ENCODE measurements at regions not wholly inside any gene's neighbourhood (a gene's known extent, or its start where the extent isn't known, plus 50 kb on each side); places are given as distances from the start of the nearest gene placed in this dataset.

- TF ChIP-seq CTCF (IDR thresholded peaks at IDR 0.05; ENCODE audit: poor library complexity) (no peak), EZH2phosphoT487 (IDR thresholded peaks at IDR 0.05; ENCODE audit: low read depth, severe bottlenecking, unreplicated experiment) (no peak), EZH2 (IDR thresholded peaks at IDR 0.05; ENCODE audit: borderline replicate concordance) (no peak)
- 92% methylated on average over 10 of the region's 10 CpGs for WGBS (ENCODE audit: low lambda C conversion rate, missing lambda C conversion rate)
- H3K4me3 ChIP-seq, result no peak overlapping the region
- DNase-seq (ENCODE audit: low spot score), result no peak
- no peak overlapping the region for H2AFZ ChIP-seq
- no peaks in the 10 kb centered on the region for H3K27me3 ChIP-seq
- H3K36me3 ChIP-seq (replicated peaks; ENCODE audit: insufficient read depth, low read depth), result no peaks in the 10 kb centered on the region
- no peaks in the 10 kb centered on the region for H4K20me1 ChIP-seq (ENCODE audit: insufficient read depth, poor library complexity, severe bottlenecking)
- no peak overlapping the region for H3K27ac ChIP-seq
- no peaks in the 10 kb centered on the region for H3K9me2 ChIP-seq (replicated peaks; ENCODE audit: insufficient read depth)
- peaks cover 9% of the 10 kb centered on the region for H3K4me1 ChIP-seq (ENCODE audit: insufficient read depth)
- H3K4me2 ChIP-seq, result no peak overlapping the region
- H3K9me3 ChIP-seq (ENCODE audit: low read depth), result no peaks in the 10 kb centered on the region
- H3K79me2 ChIP-seq, result no peaks in the 10 kb centered on the region
Observed at GRCh38 chr7:84780158-84781124, 406.4 kb downstream of the SEMA3D start.

- H3K27me3 ChIP-seq, result no peaks in the 10 kb centered on the region
- no peak overlapping the region for H3K4me3 ChIP-seq
- no peaks in the 10 kb centered on the region for H3K9me2 ChIP-seq (replicated peaks; ENCODE audit: insufficient read depth)
- H4K20me1 ChIP-seq (ENCODE audit: insufficient read depth, poor library complexity, severe bottlenecking), result no peaks in the 10 kb centered on the region
- H3K4me1 ChIP-seq (ENCODE audit: insufficient read depth), result no peaks in the 10 kb centered on the region
- WGBS (ENCODE audit: low lambda C conversion rate, missing lambda C conversion rate), result 87% methylated on average over 4 of the region's 4 CpGs
- no peak overlapping the region for H3K4me2 ChIP-seq
- no peaks in the 10 kb centered on the region for H3K9me3 ChIP-seq (ENCODE audit: low read depth)
- H3K79me2 ChIP-seq, result no peaks in the 10 kb centered on the region
- TF ChIP-seq CTCF (IDR thresholded peaks at IDR 0.05; ENCODE audit: poor library complexity) (no peak), EZH2 (IDR thresholded peaks at IDR 0.05; ENCODE audit: borderline replicate concordance) (no peak), EZH2phosphoT487 (IDR thresholded peaks at IDR 0.05; ENCODE audit: low read depth, severe bottlenecking, unreplicated experiment) (no peak)
- DNase-seq (ENCODE audit: low spot score), result no peak
- H3K27ac ChIP-seq, result no peak overlapping the region
- no peak overlapping the region for H2AFZ ChIP-seq
- no peaks in the 10 kb centered on the region for H3K36me3 ChIP-seq (replicated peaks; ENCODE audit: insufficient read depth, low read depth)
Observed at GRCh38 chr7:84757761-84758160, 429.1 kb downstream of the SEMA3D start.

- Histone ChIP-seq H3K79me2 (no peaks in the 10 kb centered on the region), H2AFZ (no peak overlapping the region), H3K4me3 (no peak overlapping the region), H3K9me2 (replicated peaks; ENCODE audit: insufficient read depth) (no peaks in the 10 kb centered on the region), H3K27me3 (no peaks in the 10 kb centered on the region), H3K9me3 (ENCODE audit: low read depth) (no peaks in the 10 kb centered on the region), H3K36me3 (replicated peaks; ENCODE audit: insufficient read depth, low read depth) (no peaks in the 10 kb centered on the region), H3K27ac (peak overlapping the region; percentile 43), H4K20me1 (ENCODE audit: insufficient read depth, poor library complexity, severe bottlenecking) (no peaks in the 10 kb centered on the region), H3K4me1 (ENCODE audit: insufficient read depth) (peaks cover 9% of the 10 kb centered on the region), H3K4me2 (peak overlapping the region; percentile 10)
- peak; percentile 22 for DNase-seq (ENCODE audit: low spot score)
- 45% methylated on average over 2 of the region's 2 CpGs for WGBS (ENCODE audit: low lambda C conversion rate, missing lambda C conversion rate)
- TF ChIP-seq CTCF (IDR thresholded peaks at IDR 0.05; ENCODE audit: poor library complexity) (no peak), EZH2 (IDR thresholded peaks at IDR 0.05; ENCODE audit: borderline replicate concordance) (no peak), EZH2phosphoT487 (IDR thresholded peaks at IDR 0.05; ENCODE audit: low read depth, severe bottlenecking, unreplicated experiment) (no peak)
Observed at GRCh38 chr7:84746353-84746752, 440.5 kb downstream of the SEMA3D start.
